ENCODE measurements at regions not wholly inside any gene's neighbourhood (a gene's known extent, or its start where the extent isn't known, plus 50 kb on each side); places are given as distances from the start of the nearest gene placed in this dataset.

DNA sequence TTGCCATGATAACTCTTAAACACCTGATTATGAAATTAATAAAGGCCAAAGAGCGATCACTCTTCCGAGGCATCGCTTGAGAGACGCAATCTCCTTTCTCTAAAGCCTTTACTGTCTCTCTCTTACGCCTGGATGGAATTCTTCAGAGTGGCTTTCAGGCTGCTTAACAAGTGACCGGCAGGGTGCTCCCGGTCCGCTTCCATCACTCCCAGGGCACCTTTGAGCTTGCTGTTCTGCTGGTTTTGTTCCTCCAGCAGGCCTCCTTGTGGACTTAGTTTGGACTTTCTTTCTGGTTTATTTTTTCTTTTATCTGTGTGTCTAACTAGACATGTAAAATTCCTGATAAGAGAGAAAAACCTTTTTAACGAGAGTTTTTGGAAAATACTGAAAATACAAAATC lies 60.9 kb downstream of the MRPL32 start:
- TF ChIP-seq, protein P1, sequence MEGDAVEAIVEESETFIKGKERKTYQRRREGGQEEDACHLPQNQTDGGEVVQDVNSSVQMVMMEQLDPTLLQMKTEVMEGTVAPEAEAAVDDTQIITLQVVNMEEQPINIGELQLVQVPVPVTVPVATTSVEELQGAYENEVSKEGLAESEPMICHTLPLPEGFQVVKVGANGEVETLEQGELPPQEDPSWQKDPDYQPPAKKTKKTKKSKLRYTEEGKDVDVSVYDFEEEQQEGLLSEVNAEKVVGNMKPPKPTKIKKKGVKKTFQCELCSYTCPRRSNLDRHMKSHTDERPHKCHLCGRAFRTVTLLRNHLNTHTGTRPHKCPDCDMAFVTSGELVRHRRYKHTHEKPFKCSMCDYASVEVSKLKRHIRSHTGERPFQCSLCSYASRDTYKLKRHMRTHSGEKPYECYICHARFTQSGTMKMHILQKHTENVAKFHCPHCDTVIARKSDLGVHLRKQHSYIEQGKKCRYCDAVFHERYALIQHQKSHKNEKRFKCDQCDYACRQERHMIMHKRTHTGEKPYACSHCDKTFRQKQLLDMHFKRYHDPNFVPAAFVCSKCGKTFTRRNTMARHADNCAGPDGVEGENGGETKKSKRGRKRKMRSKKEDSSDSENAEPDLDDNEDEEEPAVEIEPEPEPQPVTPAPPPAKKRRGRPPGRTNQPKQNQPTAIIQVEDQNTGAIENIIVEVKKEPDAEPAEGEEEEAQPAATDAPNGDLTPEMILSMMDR (IDR thresholded peaks at IDR 0.05; ENCODE audit: insufficient read depth, low read depth, low read length), result no peak
- no peak for TF ChIP-seq EZH2 (IDR thresholded peaks at IDR 0.05; ENCODE audit: insufficient read depth, low read length)

Data from astrocyte (in vitro differentiated cells and primary cell).